IMR-90 (cell line): ENCODE measurements at regions not wholly inside any gene's neighbourhood (a gene's known extent, or its start where the extent isn't known, plus 50 kb on each side); places are given as distances from the start of the nearest gene placed in this dataset.

Experiments
- CEBPB ChIP-seq: IDR thresholded peaks from 2 replicates; pipeline ENCODE4 v1.6.1; 2012; ENCODE audit warnings: low read depth, low read length, improper control_type of control experiment
- MAZ ChIP-seq: IDR thresholded peaks from 2 replicates; pipeline ENCODE4 v1.6.1; 2012; ENCODE audit warnings: low read depth, mild to moderate bottlenecking, low read length, improper control_type of control experiment, moderate library complexity, borderline replicate concordance
- POLR2A ChIP-seq: IDR thresholded peaks from 2 replicates; pipeline ENCODE4 v1.6.1; 2012; ENCODE audit warnings: mild to moderate bottlenecking, low read depth, low read length
- RCOR1 ChIP-seq: IDR thresholded peaks from 2 replicates; pipeline ENCODE4 v1.6.1; 2012; ENCODE audit warnings: mild to moderate bottlenecking, low read length, improper control_type of control experiment; ENCODE audit not compliant: insufficient replicate concordance
- TF ChIP-seq, protein P1 (sequence below): conservative IDR thresholded peaks from 2 replicates; pipeline ENCODE4 v1.5.1; 2012; ENCODE audit warnings: mild to moderate bottlenecking, low read depth, low read length, improper control_type of control experiment

- TF ChIP-seq MAZ = no peak
- no peak for TF ChIP-seq POLR2A
- no peak for TF ChIP-seq RCOR1
- TF ChIP-seq, protein P1, sequence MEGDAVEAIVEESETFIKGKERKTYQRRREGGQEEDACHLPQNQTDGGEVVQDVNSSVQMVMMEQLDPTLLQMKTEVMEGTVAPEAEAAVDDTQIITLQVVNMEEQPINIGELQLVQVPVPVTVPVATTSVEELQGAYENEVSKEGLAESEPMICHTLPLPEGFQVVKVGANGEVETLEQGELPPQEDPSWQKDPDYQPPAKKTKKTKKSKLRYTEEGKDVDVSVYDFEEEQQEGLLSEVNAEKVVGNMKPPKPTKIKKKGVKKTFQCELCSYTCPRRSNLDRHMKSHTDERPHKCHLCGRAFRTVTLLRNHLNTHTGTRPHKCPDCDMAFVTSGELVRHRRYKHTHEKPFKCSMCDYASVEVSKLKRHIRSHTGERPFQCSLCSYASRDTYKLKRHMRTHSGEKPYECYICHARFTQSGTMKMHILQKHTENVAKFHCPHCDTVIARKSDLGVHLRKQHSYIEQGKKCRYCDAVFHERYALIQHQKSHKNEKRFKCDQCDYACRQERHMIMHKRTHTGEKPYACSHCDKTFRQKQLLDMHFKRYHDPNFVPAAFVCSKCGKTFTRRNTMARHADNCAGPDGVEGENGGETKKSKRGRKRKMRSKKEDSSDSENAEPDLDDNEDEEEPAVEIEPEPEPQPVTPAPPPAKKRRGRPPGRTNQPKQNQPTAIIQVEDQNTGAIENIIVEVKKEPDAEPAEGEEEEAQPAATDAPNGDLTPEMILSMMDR = no peak
- no peak for TF ChIP-seq CEBPB
Measured at GRCh38 chr13:95496485-95496884, 56.0 kb upstream of the CLDN10 start.
